IMR-90 (cell line): ENCODE measurements at regions not wholly inside any gene's neighbourhood (a gene's known extent, or its start where the extent isn't known, plus 50 kb on each side); places are given as distances from the start of the nearest gene placed in this dataset.

Experiments
- ATAC-seq: fragments of 200-7000 bp; cut with Tn5 transposase; 2 replicates; pipeline ENCODE4 v1.9.1; 2020; ENCODE audit warnings: low read depth, mild to moderate bottlenecking, moderate library complexity
- BruUV-seq: library from RNA; stranded (reverse); fragments of 400-500 nt; replicated peaks from 2 replicates; lab custom pipeline; 2021; lab: Mats Ljungman, UMichigan
- CTCF ChIA-PET: fragments of 300-600 bp; formaldehyde crosslinking; extraction: SDS; loops from one replicate; lab custom pipeline; 2021; ENCODE audit warnings: antibody characterized with exemption; lab: Yijun Ruan, JAX
- POLR2A ChIA-PET: fragments of 300-600 bp; sonication (Branson Sonifier 250); formaldehyde crosslinking; loops from one replicate; lab custom pipeline; 2022; ENCODE audit warnings: antibody characterized with exemption; ENCODE audit not compliant: unreplicated experiment; lab: Charles Lee
- DNase-seq: peaks from one replicate; pipeline ENCODE4 v3.0.0; 2013
- H2AFZ ChIP-seq: replicated peaks from 2 replicates; pipeline ENCODE3; 2013; ENCODE audit warnings: low read length, mild to moderate bottlenecking; ENCODE audit not compliant: poor library complexity
- H2AK5ac ChIP-seq: 2 replicates; pipeline ENCODE4 v1.6.1; 2013; ENCODE audit warnings: low read depth, low read length, inconsistent platforms
- H2AK9ac ChIP-seq: replicated peaks from 2 replicates; pipeline ENCODE3; 2013; ENCODE audit warnings: mild to moderate bottlenecking, low read depth, low read length, moderate library complexity; ENCODE audit not compliant: poor library complexity
- H2BK120ac ChIP-seq: 2 replicates; pipeline ENCODE4 v1.6.1; 2013; ENCODE audit warnings: low read depth, low read length, inconsistent platforms
- H2BK15ac ChIP-seq: 3 replicates; pipeline ENCODE4 v1.6.1; 2013; ENCODE audit warnings: low read depth, low read length, inconsistent platforms
- H2BK20ac ChIP-seq: 2 replicates; pipeline ENCODE4 v1.6.1; 2013; ENCODE audit warnings: low read depth, mild to moderate bottlenecking, inconsistent platforms, low read length, moderate library complexity
- H2BK5ac ChIP-seq: 2 replicates; pipeline ENCODE4 v1.6.1; 2013; ENCODE audit warnings: mild to moderate bottlenecking, low read depth, low read length, inconsistent platforms; ENCODE audit not compliant: poor library complexity, severe bottlenecking
- H3K14ac ChIP-seq: replicated peaks from 2 replicates; pipeline ENCODE4 v1.6.1; 2013; ENCODE audit warnings: low read depth, low read length, inconsistent platforms
- H3K18ac ChIP-seq: 2 replicates; pipeline ENCODE4 v1.6.1; 2013; ENCODE audit warnings: low read depth, low read length, control low read depth
- H3K23ac ChIP-seq: 2 replicates; pipeline ENCODE4 v1.6.1; 2013; ENCODE audit warnings: low read depth, low read length, inconsistent platforms
- H3K27ac ChIP-seq: 2 replicates; pipeline ENCODE4 v1.5.1; 2013; ENCODE audit warnings: mild to moderate bottlenecking, control low read depth, low read length; ENCODE audit not compliant: insufficient read depth
- H3K27me3 ChIP-seq: 2 replicates; pipeline ENCODE4 v1.6.1; 2013; ENCODE audit warnings: low read length; ENCODE audit not compliant: control insufficient read depth, insufficient read depth
- H3K36me3 ChIP-seq: 2 replicates; pipeline ENCODE4 v1.6.1; 2013; ENCODE audit warnings: low read length, mixed read lengths; ENCODE audit not compliant: control insufficient read depth, insufficient read depth
- H3K4ac ChIP-seq: 2 replicates; pipeline ENCODE4 v1.6.1; 2013; ENCODE audit warnings: low read depth, low read length, inconsistent platforms
- H3K4me1 ChIP-seq: 2 replicates; pipeline ENCODE4 v1.6.1; 2013; ENCODE audit warnings: low read length, mixed read lengths; ENCODE audit not compliant: control insufficient read depth, insufficient read depth
- H3K4me2 ChIP-seq: 2 replicates; pipeline ENCODE4 v1.6.1; 2013; ENCODE audit warnings: low read depth, mild to moderate bottlenecking, control low read depth, low read length, moderate library complexity
- H3K4me3 ChIP-seq: 2 replicates; pipeline ENCODE4 v1.5.1; 2013; ENCODE audit warnings: low read depth, mild to moderate bottlenecking, control low read depth, low read length, moderate library complexity; ENCODE audit not compliant: insufficient read depth
- H3K56ac ChIP-seq: 2 replicates; pipeline ENCODE4 v1.6.1; 2013; ENCODE audit warnings: low read length, inconsistent platforms; ENCODE audit not compliant: insufficient read depth; ENCODE audit errors: extremely low read depth
- H3K79me1 ChIP-seq, 2 experiments: 2 replicates each; pipeline ENCODE4 v1.6.1; 2013; ENCODE audit warnings: low read length in 2 of 2, inconsistent platforms in 1 of 2, low read depth in 1 of 2
- H3K9ac ChIP-seq: 2 replicates; pipeline ENCODE4 v1.6.1; 2013; ENCODE audit warnings: low read depth, low read length, control low read depth
- H3K9me1 ChIP-seq: 2 replicates; pipeline ENCODE4 v1.6.1; 2013; ENCODE audit warnings: low read length, inconsistent platforms; ENCODE audit not compliant: insufficient read depth
- H3K9me3 ChIP-seq: 2 replicates; pipeline ENCODE4 v1.6.1; 2013; ENCODE audit warnings: low read length; ENCODE audit not compliant: control insufficient read depth, insufficient read depth
- H4K20me1 ChIP-seq: 2 replicates; pipeline ENCODE4 v1.6.1; 2013; ENCODE audit warnings: low read length, inconsistent platforms; ENCODE audit not compliant: insufficient read depth
- H4K5ac ChIP-seq: 2 replicates; pipeline ENCODE4 v1.6.1; 2013; ENCODE audit warnings: mild to moderate bottlenecking, low read depth, low read length, control low read depth
- H4K8ac ChIP-seq, 2 experiments: 2 replicates each; pipeline ENCODE4 v1.6.1; 2013; ENCODE audit warnings: low read depth in 2 of 2, low read length in 2 of 2, control low read depth in 1 of 2, inconsistent platforms in 1 of 2
- H4K91ac ChIP-seq: 2 replicates; pipeline ENCODE4 v1.6.1; 2013; ENCODE audit warnings: low read depth, low read length, inconsistent platforms; ENCODE audit not compliant: insufficient read depth
- BHLHE40 ChIP-seq: fragments of 150-350 bp; IDR thresholded peaks from 2 replicates; pipeline ENCODE4 v1.6.1; 2016; ENCODE audit warnings: mild to moderate bottlenecking, low read depth, low read length
- CEBPB ChIP-seq: IDR thresholded peaks from 2 replicates; pipeline ENCODE4 v1.6.1; 2012; ENCODE audit warnings: low read depth, low read length, improper control_type of control experiment
- CHD1 ChIP-seq: IDR thresholded peaks from 2 replicates; pipeline ENCODE4 v1.6.1; 2012; ENCODE audit warnings: low read depth, low read length, improper control_type of control experiment
- ELK1 ChIP-seq: fragments of 150-350 bp; IDR thresholded peaks from 2 replicates; pipeline ENCODE4 v1.6.1; 2016; ENCODE audit warnings: low read depth, mild to moderate bottlenecking, low read length, moderate library complexity, borderline replicate concordance
- FOS ChIP-seq: fragments of 150-350 bp; IDR thresholded peaks from 2 replicates; pipeline ENCODE4 v1.6.1; 2016; ENCODE audit warnings: low read depth, low read length
- MAFK ChIP-seq: IDR thresholded peaks from 2 replicates; pipeline ENCODE4 v1.6.1; 2012; ENCODE audit warnings: low read depth, low read length, improper control_type of control experiment
- MAZ ChIP-seq: IDR thresholded peaks from 2 replicates; pipeline ENCODE4 v1.6.1; 2012; ENCODE audit warnings: low read depth, mild to moderate bottlenecking, low read length, improper control_type of control experiment, moderate library complexity, borderline replicate concordance
- MXI1 ChIP-seq: IDR thresholded peaks from 2 replicates; pipeline ENCODE4 v1.6.1; 2012; ENCODE audit warnings: low read depth, mild to moderate bottlenecking, low read length, moderate library complexity, borderline replicate concordance
- NFE2L2 ChIP-seq: fragments of 150-350 bp; IDR thresholded peaks from 2 replicates; pipeline ENCODE4 v1.6.1; 2016; ENCODE audit warnings: low read depth, mild to moderate bottlenecking, low read length
- POLR2A ChIP-seq: IDR thresholded peaks from 2 replicates; pipeline ENCODE4 v1.6.1; 2012; ENCODE audit warnings: mild to moderate bottlenecking, low read depth, low read length
- RAD21 ChIP-seq: IDR thresholded peaks from 2 replicates; pipeline ENCODE4 v1.6.1; 2012; ENCODE audit warnings: low read length, improper control_type of control experiment
- RCOR1 ChIP-seq: IDR thresholded peaks from 2 replicates; pipeline ENCODE4 v1.6.1; 2012; ENCODE audit warnings: mild to moderate bottlenecking, low read length, improper control_type of control experiment; ENCODE audit not compliant: insufficient replicate concordance
- RFX5 ChIP-seq: IDR thresholded peaks from 2 replicates; pipeline ENCODE4 v1.8.0; 2012; ENCODE audit warnings: low read depth, mild to moderate bottlenecking, low read length, moderate library complexity
- SMC3 ChIP-seq: fragments of 150-350 bp; IDR thresholded peaks from 2 replicates; pipeline ENCODE4 v1.6.1; 2016; ENCODE audit warnings: low read depth, mild to moderate bottlenecking, antibody characterized with exemption, low read length, moderate library complexity
- WGBS, 2 experiments: methylation state at CpG; one replicate each; pipeline versions ENCODE4 v1.1.5 to v1.1.7; 2013; ENCODE audit warnings: missing lambda C conversion rate in 2 of 2; ENCODE audit not compliant: insufficient read length in 1 of 2; ENCODE audit errors: extremely low coverage in 2 of 2; 5-methylcytosine and 5-hydroxymethylcytosine counted together
- dilution Hi-C: fragments of 300-500 bp; cut with HindIII; formaldehyde crosslinking; loops from one replicate; pipeline ENCODE4 v1.14.3; 2018; ENCODE audit warnings: low sequenced_read_pairs; ENCODE audit not compliant: unreplicated experiment
- in situ Hi-C: fragments of 300-500 bp; cut with MboI; formaldehyde crosslinking; loops from 3 replicates; pipeline ENCODE4 v1.14.3; 2019; ENCODE audit warnings: low sequenced_read_pairs, inconsistent platforms, mixed read lengths
- intact Hi-C: fragments of 100-400 bp; cut with micrococcal nuclease; formaldehyde crosslinking; loops from 2 replicates; pipeline ENCODE4 v1.10.0; 2022
- TF ChIP-seq, protein P1 (sequence below): fragments of 150-350 bp; IDR thresholded peaks from 2 replicates; pipeline ENCODE4 v1.6.1; 2017; ENCODE audit warnings: mild to moderate bottlenecking, antibody characterized with exemption, low read length, low read depth
- TF ChIP-seq, protein P2 (sequence below): conservative IDR thresholded peaks from 2 replicates; pipeline ENCODE4 v1.5.1; 2012; ENCODE audit warnings: mild to moderate bottlenecking, low read depth, low read length, improper control_type of control experiment

DNA sequence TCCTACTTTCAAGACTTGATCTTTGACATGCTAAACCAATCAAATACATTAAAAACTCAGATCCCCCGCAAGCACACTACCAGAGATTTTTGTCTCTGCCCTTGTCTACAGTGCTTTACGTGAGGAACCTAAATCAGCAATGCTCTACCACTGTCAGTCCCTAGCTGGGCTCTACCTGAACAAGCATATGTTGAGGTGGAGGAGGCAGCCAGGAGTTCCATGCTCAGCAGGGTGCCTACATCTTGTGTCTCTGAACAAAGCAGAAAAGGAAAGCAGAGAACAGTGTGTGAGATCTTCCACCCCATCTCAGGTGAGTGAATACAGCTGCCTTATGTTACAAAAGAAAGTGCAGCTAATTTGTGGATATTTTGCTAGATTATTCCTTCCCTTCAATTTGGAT, 255.0 kb downstream of the NDUFS4 start:
- Histone ChIP-seq H3K4me2 (no peak overlapping the region), H3K9me3 (no peaks in the 10 kb centered on the region), H2AFZ (no peak overlapping the region), H3K4ac (no peak overlapping the region), H4K91ac (no peak overlapping the region), H3K18ac (no peak overlapping the region), H3K9me1 (no peaks in the 10 kb centered on the region), H2AK9ac (no peak overlapping the region), H2BK120ac (no peak overlapping the region), H3K27ac (no peak overlapping the region), H2BK20ac (no peak overlapping the region), H4K5ac (no peak overlapping the region), H2AK5ac (no peak overlapping the region), H3K9ac (no peak overlapping the region), H2BK5ac (no peak overlapping the region), H3K14ac (no peak overlapping the region), H3K4me3 (no peak overlapping the region), H3K79me1 (no peaks in the 10 kb centered on the region), H4K8ac (no peak overlapping the region), H3K4me1 (peaks cover 2% of the 10 kb centered on the region; the same call in 1 of the 2 replicates), H3K27me3 (peaks cover 17% of the 10 kb centered on the region), H3K56ac (no peak overlapping the region), H4K20me1 (no peaks in the 10 kb centered on the region), H2BK15ac (no peak overlapping the region), H3K36me3 (no peaks in the 10 kb centered on the region), H3K23ac (no peak overlapping the region)
- ChIA-PET POLR2A (no interaction called here), CTCF (interaction anchor here (0.6 kb wide), 1 partner anchor 307 kb away, joined by 4 read pairs; no protein-coding TSS in a partner anchor)
- dilution Hi-C loops (no loop called here), intact Hi-C loops (no loop called here), in situ Hi-C loops (no loop called here)
- BruUV-seq: no TSS peak
- WGBS, 2 experiments: 100% methylated on average over 1 of the region's 2 CpGs; no CpG with 5 or more reads in 1 of the 2 experiments
- DNase-seq (no peak), ATAC-seq (no peak)
- TF ChIP-seq, protein P1, sequence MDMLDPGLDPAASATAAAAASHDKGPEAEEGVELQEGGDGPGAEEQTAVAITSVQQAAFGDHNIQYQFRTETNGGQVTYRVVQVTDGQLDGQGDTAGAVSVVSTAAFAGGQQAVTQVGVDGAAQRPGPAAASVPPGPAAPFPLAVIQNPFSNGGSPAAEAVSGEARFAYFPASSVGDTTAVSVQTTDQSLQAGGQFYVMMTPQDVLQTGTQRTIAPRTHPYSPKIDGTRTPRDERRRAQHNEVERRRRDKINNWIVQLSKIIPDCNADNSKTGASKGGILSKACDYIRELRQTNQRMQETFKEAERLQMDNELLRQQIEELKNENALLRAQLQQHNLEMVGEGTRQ: no peak
- TF ChIP-seq ELK1 (no peak), MAFK (no peak), POLR2A (no peak), BHLHE40 (no peak), CHD1 (no peak), SMC3 (no peak), FOS (no peak), NFE2L2 (no peak), MAZ (no peak), RCOR1 (no peak), MXI1 (no peak), CEBPB (no peak), RFX5 (no peak), RAD21 (no peak)
- TF ChIP-seq, protein P2, sequence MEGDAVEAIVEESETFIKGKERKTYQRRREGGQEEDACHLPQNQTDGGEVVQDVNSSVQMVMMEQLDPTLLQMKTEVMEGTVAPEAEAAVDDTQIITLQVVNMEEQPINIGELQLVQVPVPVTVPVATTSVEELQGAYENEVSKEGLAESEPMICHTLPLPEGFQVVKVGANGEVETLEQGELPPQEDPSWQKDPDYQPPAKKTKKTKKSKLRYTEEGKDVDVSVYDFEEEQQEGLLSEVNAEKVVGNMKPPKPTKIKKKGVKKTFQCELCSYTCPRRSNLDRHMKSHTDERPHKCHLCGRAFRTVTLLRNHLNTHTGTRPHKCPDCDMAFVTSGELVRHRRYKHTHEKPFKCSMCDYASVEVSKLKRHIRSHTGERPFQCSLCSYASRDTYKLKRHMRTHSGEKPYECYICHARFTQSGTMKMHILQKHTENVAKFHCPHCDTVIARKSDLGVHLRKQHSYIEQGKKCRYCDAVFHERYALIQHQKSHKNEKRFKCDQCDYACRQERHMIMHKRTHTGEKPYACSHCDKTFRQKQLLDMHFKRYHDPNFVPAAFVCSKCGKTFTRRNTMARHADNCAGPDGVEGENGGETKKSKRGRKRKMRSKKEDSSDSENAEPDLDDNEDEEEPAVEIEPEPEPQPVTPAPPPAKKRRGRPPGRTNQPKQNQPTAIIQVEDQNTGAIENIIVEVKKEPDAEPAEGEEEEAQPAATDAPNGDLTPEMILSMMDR: no peak
